ENCODE measurements at regions not wholly inside any gene's neighbourhood (a gene's known extent, or its start where the extent isn't known, plus 50 kb on each side); places are given as distances from the start of the nearest gene placed in this dataset.

- Histone ChIP-seq H3K36me3 (ENCODE audit: control insufficient read depth in 3 of 3, insufficient read depth in 2 of 3, low read depth in 1 of 3, low read length in 3 of 3) (no peaks in the 10 kb centered on the region), H3K27me3 (ENCODE audit: control insufficient read depth in 3 of 3, insufficient read depth in 3 of 3, low read length in 3 of 3) (no peaks in the 10 kb centered on the region), H3K27ac (ENCODE audit: low read depth in 1 of 3, low read length in 2 of 3) (no peak overlapping the region), H3K4me1 (ENCODE audit: control insufficient read depth in 3 of 3, insufficient read depth in 2 of 3, low read depth in 1 of 3, low read length in 2 of 3) (no peaks in the 10 kb centered on the region), H3K4me3 (ENCODE audit: low read depth in 1 of 3, low read length in 3 of 3) (no peak overlapping the region), H3K9me3 (ENCODE audit: control insufficient read depth in 2 of 2, insufficient read depth in 1 of 2, low read depth in 1 of 2, low read length in 1 of 2) (no peaks in the 10 kb centered on the region)
- no peak for FAIRE-seq
- 42 to 59% (median 46%) methylated on average over 1 of the region's 1 CpG for WGBS, 3 donors
- DNase-seq, result peak in 1 of 2 donors; percentile 38
These were observed 799.3 kb downstream of the DIPK2A start for GRCh38 chr3:144770915-144771351.

- WGBS, 3 donors, result 63 to 78% (median 71%) methylated on average over 2 of the region's 2 CpGs
- Histone ChIP-seq H3K9me3 (ENCODE audit: control insufficient read depth in 2 of 2, insufficient read depth in 1 of 2, low read depth in 1 of 2, low read length in 1 of 2) (no peaks in the 10 kb centered on the region), H3K36me3 (ENCODE audit: control insufficient read depth in 3 of 3, insufficient read depth in 2 of 3, low read depth in 1 of 3, low read length in 3 of 3) (no peaks in the 10 kb centered on the region), H3K27me3 (ENCODE audit: control insufficient read depth in 3 of 3, insufficient read depth in 3 of 3, low read length in 3 of 3) (no peaks in the 10 kb centered on the region), H3K4me1 (ENCODE audit: control insufficient read depth in 3 of 3, insufficient read depth in 2 of 3, low read depth in 1 of 3, low read length in 2 of 3) (no peaks in the 10 kb centered on the region), H3K4me3 (ENCODE audit: low read depth in 1 of 3, low read length in 3 of 3) (no peak overlapping the region), H3K27ac (ENCODE audit: low read depth in 1 of 3, low read length in 2 of 3) (no peak overlapping the region)
- DNase-seq (no peak), FAIRE-seq (no peak)
These were observed 799.8 kb downstream of the DIPK2A start for GRCh38 chr3:144771381-144771870.

- DNase-seq, result no peak
- no peaks in the 10 kb centered on the region for H3K4me1 ChIP-seq (ENCODE audit: control insufficient read depth in 3 of 3, insufficient read depth in 2 of 3, low read depth in 1 of 3, low read length in 2 of 3)
- 82 to 91% (median 89%) methylated on average over 3 of the region's 3 CpGs for WGBS, 3 donors
- no peaks in the 10 kb centered on the region for H3K27me3 ChIP-seq (ENCODE audit: control insufficient read depth in 3 of 3, insufficient read depth in 3 of 3, low read length in 3 of 3)
- no peaks in the 10 kb centered on the region for H3K36me3 ChIP-seq (ENCODE audit: control insufficient read depth in 3 of 3, insufficient read depth in 2 of 3, low read depth in 1 of 3, low read length in 3 of 3)
- no peak overlapping the region for H3K27ac ChIP-seq (ENCODE audit: low read depth in 1 of 3, low read length in 2 of 3)
- no peak overlapping the region for H3K4me3 ChIP-seq (ENCODE audit: low read depth in 1 of 3, low read length in 3 of 3)
- FAIRE-seq, result no peak
- H3K9me3 ChIP-seq (ENCODE audit: control insufficient read depth in 2 of 2, insufficient read depth in 1 of 2, low read depth in 1 of 2, low read length in 1 of 2), result no peaks in the 10 kb centered on the region
These were observed 800.7 kb downstream of the DIPK2A start for GRCh38 chr3:144772372-144772771.

DNA sequence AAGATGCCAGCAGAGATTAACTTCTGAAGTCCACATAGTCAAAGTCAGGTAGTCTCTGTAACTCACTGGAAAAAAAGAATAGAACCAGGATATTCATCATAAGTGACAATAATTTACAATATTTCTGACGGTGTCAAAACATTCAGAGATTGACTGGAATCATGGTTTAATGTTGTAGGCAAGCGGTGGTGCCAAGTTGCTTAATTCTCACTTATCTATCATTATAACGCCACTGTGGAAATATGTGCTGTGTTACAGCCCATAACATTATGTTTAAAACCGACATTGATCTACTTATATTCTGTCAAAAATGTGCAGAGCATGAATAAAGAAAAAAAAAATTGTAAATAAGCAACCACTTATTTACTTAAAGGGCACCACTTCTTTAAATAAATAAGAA lies 801.7 kb downstream of the DIPK2A start:
- Histone ChIP-seq H3K4me3 (ENCODE audit: low read depth in 1 of 3, low read length in 3 of 3) (no peak overlapping the region), H3K27ac (ENCODE audit: low read depth in 1 of 3, low read length in 2 of 3) (no peak overlapping the region), H3K9me3 (ENCODE audit: control insufficient read depth in 2 of 2, insufficient read depth in 1 of 2, low read depth in 1 of 2, low read length in 1 of 2) (no peaks in the 10 kb centered on the region), H3K36me3 (ENCODE audit: control insufficient read depth in 3 of 3, insufficient read depth in 2 of 3, low read depth in 1 of 3, low read length in 3 of 3) (no peaks in the 10 kb centered on the region), H3K27me3 (ENCODE audit: control insufficient read depth in 3 of 3, insufficient read depth in 3 of 3, low read length in 3 of 3) (no peaks in the 10 kb centered on the region), H3K4me1 (ENCODE audit: control insufficient read depth in 3 of 3, insufficient read depth in 2 of 3, low read depth in 1 of 3, low read length in 2 of 3) (no peaks in the 10 kb centered on the region)
- 77 to 86% (median 82%) methylated on average over 4 of the region's 4 CpGs for WGBS, 3 donors
- FAIRE-seq (no peak), DNase-seq (no peak)

- no peaks in the 10 kb centered on the region for H3K36me3 ChIP-seq (ENCODE audit: control insufficient read depth in 3 of 3, insufficient read depth in 2 of 3, low read depth in 1 of 3, low read length in 3 of 3)
- DNase-seq (no peak), FAIRE-seq (no peak)
- H3K27ac ChIP-seq (ENCODE audit: low read depth in 1 of 3, low read length in 2 of 3), result no peak overlapping the region
- H3K9me3 ChIP-seq (ENCODE audit: control insufficient read depth in 2 of 2, insufficient read depth in 1 of 2, low read depth in 1 of 2, low read length in 1 of 2), result no peaks in the 10 kb centered on the region
- H3K4me3 ChIP-seq (ENCODE audit: low read depth in 1 of 3, low read length in 3 of 3), result no peak overlapping the region
- 73 to 83% (median 77%) methylated on average over 5 of the region's 5 CpGs for WGBS, 3 donors
- H3K4me1 ChIP-seq (ENCODE audit: control insufficient read depth in 3 of 3, insufficient read depth in 2 of 3, low read depth in 1 of 3, low read length in 2 of 3), result no peaks in the 10 kb centered on the region
- H3K27me3 ChIP-seq (ENCODE audit: control insufficient read depth in 3 of 3, insufficient read depth in 3 of 3, low read length in 3 of 3), result no peaks in the 10 kb centered on the region
These were observed 803.3 kb downstream of the DIPK2A start for GRCh38 chr3:144774897-144775296.

- H3K4me3 ChIP-seq (ENCODE audit: low read depth in 1 of 3, low read length in 3 of 3), result no peak overlapping the region
- H3K27me3 ChIP-seq (ENCODE audit: control insufficient read depth in 3 of 3, insufficient read depth in 3 of 3, low read length in 3 of 3), result no peaks in the 10 kb centered on the region
- no peaks in the 10 kb centered on the region for H3K9me3 ChIP-seq (ENCODE audit: control insufficient read depth in 2 of 2, insufficient read depth in 1 of 2, low read depth in 1 of 2, low read length in 1 of 2)
- H3K4me1 ChIP-seq (ENCODE audit: control insufficient read depth in 3 of 3, insufficient read depth in 2 of 3, low read depth in 1 of 3, low read length in 2 of 3), result no peaks in the 10 kb centered on the region
- H3K36me3 ChIP-seq (ENCODE audit: control insufficient read depth in 3 of 3, insufficient read depth in 2 of 3, low read depth in 1 of 3, low read length in 3 of 3), result no peaks in the 10 kb centered on the region
- DNase-seq, result no peak
- FAIRE-seq, result no peak
- no peak overlapping the region for H3K27ac ChIP-seq (ENCODE audit: low read depth in 1 of 3, low read length in 2 of 3)
These were observed 803.9 kb downstream of the DIPK2A start for GRCh38 chr3:144775551-144775950.

DNA sequence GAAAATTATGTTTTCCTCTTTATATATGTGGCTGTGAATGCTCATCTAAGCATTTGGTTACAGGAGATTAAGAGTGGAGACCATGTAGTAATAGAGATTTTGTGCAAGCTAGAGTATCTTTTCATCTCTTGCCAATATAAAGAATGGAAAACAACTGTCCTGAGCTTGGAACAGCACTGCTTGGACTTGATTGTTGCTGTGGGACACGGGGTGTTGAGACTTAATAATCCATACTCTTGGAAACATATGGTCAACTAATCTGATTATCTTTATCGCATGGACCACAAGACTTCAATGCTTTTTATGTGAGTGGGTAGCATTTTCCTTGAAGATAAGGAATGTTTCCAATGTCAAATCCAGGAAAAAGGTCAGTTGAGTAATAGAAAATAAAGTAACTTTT lies 806.3 kb downstream of the DIPK2A start:
- H3K4me3 ChIP-seq (ENCODE audit: low read depth in 1 of 3, low read length in 3 of 3), result no peak overlapping the region
- no peaks in the 10 kb centered on the region for H3K36me3 ChIP-seq (ENCODE audit: control insufficient read depth in 3 of 3, insufficient read depth in 2 of 3, low read depth in 1 of 3, low read length in 3 of 3)
- no peaks in the 10 kb centered on the region for H3K27me3 ChIP-seq (ENCODE audit: control insufficient read depth in 3 of 3, insufficient read depth in 3 of 3, low read length in 3 of 3)
- no peak for DNase-seq
- FAIRE-seq, result no peak
- no peak overlapping the region for H3K27ac ChIP-seq (ENCODE audit: low read depth in 1 of 3, low read length in 2 of 3)
- no peaks in the 10 kb centered on the region for H3K4me1 ChIP-seq (ENCODE audit: control insufficient read depth in 3 of 3, insufficient read depth in 2 of 3, low read depth in 1 of 3, low read length in 2 of 3)
- H3K9me3 ChIP-seq (ENCODE audit: control insufficient read depth in 2 of 2, insufficient read depth in 1 of 2, low read depth in 1 of 2, low read length in 1 of 2), result no peaks in the 10 kb centered on the region
- 75 to 79% (median 79%) methylated on average over 2 of the region's 2 CpGs for WGBS, 3 donors

- DNase-seq, result no peak
- Histone ChIP-seq H3K4me1 (ENCODE audit: control insufficient read depth in 3 of 3, insufficient read depth in 2 of 3, low read depth in 1 of 3, low read length in 2 of 3) (no peaks in the 10 kb centered on the region), H3K4me3 (ENCODE audit: low read depth in 1 of 3, low read length in 3 of 3) (no peak overlapping the region), H3K9me3 (ENCODE audit: control insufficient read depth in 2 of 2, insufficient read depth in 1 of 2, low read depth in 1 of 2, low read length in 1 of 2) (no peaks in the 10 kb centered on the region), H3K27me3 (ENCODE audit: control insufficient read depth in 3 of 3, insufficient read depth in 3 of 3, low read length in 3 of 3) (peaks cover 0 to 3% (median 0%) of the 10 kb centered on the region in 3 donors), H3K36me3 (ENCODE audit: control insufficient read depth in 3 of 3, insufficient read depth in 2 of 3, low read depth in 1 of 3, low read length in 3 of 3) (no peaks in the 10 kb centered on the region), H3K27ac (ENCODE audit: low read depth in 1 of 3, low read length in 2 of 3) (no peak overlapping the region)
- no peak for FAIRE-seq
- 85 to 89% (median 86%) methylated on average over 10 of the region's 10 CpGs for WGBS, 3 donors
These were observed 819.4 kb downstream of the DIPK2A start for GRCh38 chr3:144791034-144791433.

GRCh38 chr3:144801890-144802289 lies 830.3 kb downstream of the DIPK2A start:
- Histone ChIP-seq H3K4me1 (ENCODE audit: control insufficient read depth in 3 of 3, insufficient read depth in 2 of 3, low read depth in 1 of 3, low read length in 2 of 3) (no peaks in the 10 kb centered on the region), H3K4me3 (ENCODE audit: low read depth in 1 of 3, low read length in 3 of 3) (no peak overlapping the region), H3K9me3 (ENCODE audit: control insufficient read depth in 2 of 2, insufficient read depth in 1 of 2, low read depth in 1 of 2, low read length in 1 of 2) (no peaks in the 10 kb centered on the region), H3K27ac (ENCODE audit: low read depth in 1 of 3, low read length in 2 of 3) (no peak overlapping the region), H3K36me3 (ENCODE audit: control insufficient read depth in 3 of 3, insufficient read depth in 2 of 3, low read depth in 1 of 3, low read length in 3 of 3) (no peaks in the 10 kb centered on the region), H3K27me3 (ENCODE audit: control insufficient read depth in 3 of 3, insufficient read depth in 3 of 3, low read length in 3 of 3) (no peaks in the 10 kb centered on the region)
- WGBS, 3 donors, result 92 to 100% (median 93%) methylated on average over 1 of the region's 1 CpG
- DNase-seq (no peak), FAIRE-seq (no peak)

Measured in small intestine (tissue), 7 donors.